Gastroesophageal sphincter (tissue), 3 donors: ENCODE measurements at regions not wholly inside any gene's neighbourhood (a gene's known extent, or its start where the extent isn't known, plus 50 kb on each side); places are given as distances from the start of the nearest gene placed in this dataset.

Experiments used
- CTCF ChIP-seq, 4 experiments: fragments of 200-600 bp in 2 of 4; fragments of 450-650 bp in 2 of 4; sonication (generic) in 1 of 4; IDR thresholded peaks; one replicate each; pipeline ENCODE4 v1.5.1; 2017 to 2019; ENCODE audit warnings: antibody characterized with exemption in 4 of 4, mild to moderate bottlenecking in 2 of 4, moderate library complexity in 2 of 4
- EP300 ChIP-seq: sonication (generic); formaldehyde crosslinking; IDR thresholded peaks from one replicate; pipeline ENCODE4 v1.6.1; 2017; ENCODE audit warnings: antibody characterized with exemption, mild to moderate bottlenecking

DNA sequence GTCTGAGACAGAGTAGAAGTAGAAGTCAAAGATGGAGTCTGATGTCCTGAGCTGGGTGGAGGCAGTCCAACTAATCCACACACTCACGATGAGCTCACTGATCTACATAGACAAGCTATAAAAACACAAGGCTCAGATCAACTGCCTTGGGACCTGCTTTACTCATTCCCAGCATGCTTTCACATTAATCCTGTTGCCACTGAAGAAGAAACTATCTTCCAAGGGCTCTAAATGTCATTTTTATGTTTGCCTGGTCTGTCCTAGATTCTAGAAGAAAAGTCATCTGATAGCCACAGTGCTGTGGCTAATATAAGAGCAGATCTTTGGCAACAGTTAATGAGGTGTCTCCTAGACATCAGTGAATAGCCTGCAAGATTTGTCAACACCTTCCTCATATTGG lies 522.7 kb downstream of the NUF2 start:
- no peak for TF ChIP-seq CTCF (IDR thresholded peaks at IDR 0.05)
- TF ChIP-seq EP300: no peak
